ENCODE measurements at regions not wholly inside any gene's neighbourhood (a gene's known extent, or its start where the extent isn't known, plus 50 kb on each side); places are given as distances from the start of the nearest gene placed in this dataset.

DNA sequence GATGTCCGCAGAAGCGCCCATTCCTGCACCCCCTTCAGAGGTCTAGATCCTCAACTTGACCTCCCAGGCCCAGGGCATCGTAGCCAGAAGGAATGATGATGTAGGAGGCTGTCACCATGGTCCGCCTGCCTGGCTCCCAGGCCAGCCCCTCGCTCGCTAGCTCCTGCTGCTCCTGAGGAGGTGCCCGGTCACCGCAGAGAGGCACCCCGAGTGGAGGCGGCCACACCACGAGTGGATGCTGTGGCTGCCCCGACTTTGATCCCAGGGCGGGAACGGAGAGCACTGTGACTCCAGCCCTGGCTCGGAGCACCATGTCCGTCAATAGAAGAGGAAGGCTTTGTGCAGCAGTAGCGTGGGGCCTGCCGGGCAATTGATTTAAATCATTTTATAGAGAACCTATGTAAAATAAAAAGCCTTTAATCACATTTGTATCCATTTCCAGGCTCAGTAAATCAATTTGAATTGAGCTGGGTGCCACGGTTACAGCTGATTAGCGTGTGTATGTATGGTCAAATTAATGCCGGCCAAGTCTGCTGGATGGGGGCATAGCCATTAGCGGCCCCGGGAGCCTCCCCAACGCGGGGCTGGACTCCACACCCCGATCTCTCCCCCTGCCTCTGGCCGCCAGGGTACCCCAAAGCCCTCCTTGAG lies 122.6 kb upstream of the GSE1 start:
- H4K91ac ChIP-seq (ENCODE audit: insufficient read length, low read depth, low read length), result no peak overlapping the region
- no peak overlapping the region for H2AFZ ChIP-seq (ENCODE audit: low read length)
- H3K27ac Mint-ChIP-seq, result no peak overlapping the region
- no peak overlapping the region for H3K4ac ChIP-seq (ENCODE audit: low read depth, low read length)
- H3K23ac ChIP-seq (ENCODE audit: insufficient read length, low read depth, low read length), result no peak overlapping the region
- DNase-seq, result no peak
- H3K56ac ChIP-seq (ENCODE audit: insufficient read length, low read depth, low read length), result no peak overlapping the region
- no peak overlapping the region for H2BK12ac ChIP-seq (ENCODE audit: insufficient read length, low read depth, low read length)
- H4K5ac ChIP-seq (ENCODE audit: insufficient read length, low read depth, low read length), result no peak overlapping the region
- H2BK120ac ChIP-seq (ENCODE audit: low read depth, low read length, poor library complexity, severe bottlenecking), result no peak overlapping the region
- H2BK5ac ChIP-seq (ENCODE audit: insufficient read length, low read length), result no peak overlapping the region
- H2BK15ac ChIP-seq (ENCODE audit: low read depth, low read length), result no peak overlapping the region
- H3K9me3 Mint-ChIP-seq, result no peaks in the 10 kb centered on the region
- H3T11ph ChIP-seq (ENCODE audit: low read length), result no peak overlapping the region
- peaks cover 15 to 24% of the 10 kb centered on the region in 2 experiments for H3K4me1 Mint-ChIP-seq
- H2AK5ac ChIP-seq (ENCODE audit: insufficient read length, low read length), result no peak overlapping the region
- no peak overlapping the region for H3K27ac ChIP-seq (ENCODE audit: insufficient read length, low read depth, low read length)
- no peak overlapping the region for H3K9ac ChIP-seq (ENCODE audit: extremely low read depth, insufficient read length, low read length)
- H2BK20ac ChIP-seq (ENCODE audit: low read depth, low read length, poor library complexity, severe bottlenecking), result no peak overlapping the region
- H3K27me3 Mint-ChIP-seq (ENCODE audit: low read depth), result peaks cover 5% of the 10 kb centered on the region
- no peak overlapping the region for H4K8ac ChIP-seq (replicated peaks; ENCODE audit: insufficient read length, low read depth, low read length)
- H3K4me3 Mint-ChIP-seq, result no peak overlapping the region
- WGBS (ENCODE audit: extremely low coverage, insufficient read length, low lambda C conversion rate), result no CpG with 5 or more reads among the region's 27 CpGs
- no peaks in the 10 kb centered on the region for H3K79me2 ChIP-seq (ENCODE audit: insufficient read depth, low read length)
- H3K4me1 ChIP-seq (ENCODE audit: insufficient read depth, low read length), result no peaks in the 10 kb centered on the region; the same call in 1 of the 2 replicates
- no peaks in the 10 kb centered on the region for H3K9me3 ChIP-seq (ENCODE audit: control insufficient read depth, low read depth, low read length)
- H3K4me2 ChIP-seq (ENCODE audit: insufficient read depth, insufficient read length, low read length), result no peak overlapping the region
- TF ChIP-seq, protein P1, sequence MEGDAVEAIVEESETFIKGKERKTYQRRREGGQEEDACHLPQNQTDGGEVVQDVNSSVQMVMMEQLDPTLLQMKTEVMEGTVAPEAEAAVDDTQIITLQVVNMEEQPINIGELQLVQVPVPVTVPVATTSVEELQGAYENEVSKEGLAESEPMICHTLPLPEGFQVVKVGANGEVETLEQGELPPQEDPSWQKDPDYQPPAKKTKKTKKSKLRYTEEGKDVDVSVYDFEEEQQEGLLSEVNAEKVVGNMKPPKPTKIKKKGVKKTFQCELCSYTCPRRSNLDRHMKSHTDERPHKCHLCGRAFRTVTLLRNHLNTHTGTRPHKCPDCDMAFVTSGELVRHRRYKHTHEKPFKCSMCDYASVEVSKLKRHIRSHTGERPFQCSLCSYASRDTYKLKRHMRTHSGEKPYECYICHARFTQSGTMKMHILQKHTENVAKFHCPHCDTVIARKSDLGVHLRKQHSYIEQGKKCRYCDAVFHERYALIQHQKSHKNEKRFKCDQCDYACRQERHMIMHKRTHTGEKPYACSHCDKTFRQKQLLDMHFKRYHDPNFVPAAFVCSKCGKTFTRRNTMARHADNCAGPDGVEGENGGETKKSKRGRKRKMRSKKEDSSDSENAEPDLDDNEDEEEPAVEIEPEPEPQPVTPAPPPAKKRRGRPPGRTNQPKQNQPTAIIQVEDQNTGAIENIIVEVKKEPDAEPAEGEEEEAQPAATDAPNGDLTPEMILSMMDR (conservative IDR thresholded peaks at IDR 0.05), result no peak
- H3K18ac ChIP-seq (ENCODE audit: insufficient read length, low read depth, low read length), result no peak overlapping the region
- H3K27me3 ChIP-seq (ENCODE audit: insufficient read depth, low read length), result no peaks in the 10 kb centered on the region
- H3K23me2 ChIP-seq (ENCODE audit: insufficient read length, low read depth, low read length, poor library complexity, severe bottlenecking), result peaks cover 2% of the 10 kb centered on the region
- no peaks in the 10 kb centered on the region for H3K36me3 Mint-ChIP-seq (ENCODE audit: insufficient read depth in 1 of 3, low read depth in 3 of 3)
- no peak overlapping the region for H3K14ac ChIP-seq (ENCODE audit: insufficient read depth, low read length)
- peaks cover 2% of the 10 kb centered on the region for H4K20me1 ChIP-seq (ENCODE audit: control insufficient read depth, insufficient read depth, insufficient read length)
- no peaks in the 10 kb centered on the region for H3K79me1 ChIP-seq (ENCODE audit: insufficient read depth, low read depth, low read length, poor library complexity, severe bottlenecking)

All from H9 (cell line).